ENCODE measurements at regions not wholly inside any gene's neighbourhood (a gene's known extent, or its start where the extent isn't known, plus 50 kb on each side); places are given as distances from the start of the nearest gene placed in this dataset.

DNA sequence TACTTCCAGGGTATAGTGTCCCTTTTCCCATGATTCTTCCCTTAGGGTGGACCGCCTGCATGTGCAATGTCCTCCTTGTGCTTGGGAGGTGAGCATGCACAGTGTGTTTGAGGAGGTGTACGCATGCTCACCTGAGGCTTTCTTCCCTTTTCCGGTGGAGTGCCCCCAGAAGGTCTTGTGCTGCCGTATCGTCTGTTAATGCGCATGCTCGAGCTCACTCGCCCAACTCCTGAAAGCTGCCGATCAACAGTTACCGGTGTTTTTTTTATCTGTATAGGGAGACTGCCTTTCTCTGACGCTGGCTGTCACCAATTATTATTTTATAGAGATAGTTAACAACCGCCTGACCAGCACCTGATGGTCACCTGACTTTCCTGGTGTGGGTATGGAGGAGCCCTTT lies 458.8 kb upstream of the MEX3C start:
- no peak for TF ChIP-seq CTCF (IDR thresholded peaks at IDR 0.05; ENCODE audit: borderline replicate concordance, insufficient read depth, low read depth, low read length)
- H3K4me3 ChIP-seq (ENCODE audit: low read depth, low read length): no peak overlapping the region

DNA sequence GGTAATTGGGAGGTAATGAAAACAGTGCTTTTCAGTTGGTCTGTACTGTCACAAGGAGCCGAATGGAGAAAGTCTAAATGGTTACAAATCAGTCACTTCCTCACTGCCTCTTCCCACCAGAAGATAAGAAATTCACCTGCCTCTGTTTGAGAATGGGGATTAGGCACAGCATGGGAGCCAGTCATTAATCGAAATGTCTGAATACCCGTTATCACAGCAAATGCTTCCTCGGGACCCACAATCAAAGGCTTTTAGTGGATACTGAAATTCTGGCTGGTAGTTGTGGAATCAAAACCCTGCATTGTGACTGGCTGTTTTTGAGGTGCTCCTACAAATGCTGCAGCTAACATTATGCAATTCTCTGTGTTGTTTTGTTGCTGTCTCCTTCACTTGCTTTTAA lies 461.0 kb upstream of the MEX3C start:
- no peak for TF ChIP-seq CTCF (IDR thresholded peaks at IDR 0.05; ENCODE audit: borderline replicate concordance, insufficient read depth, low read depth, low read length)
- no peak overlapping the region for H3K4me3 ChIP-seq (ENCODE audit: low read depth, low read length)

GRCh38 chr18:51659781-51660180 lies 462.3 kb upstream of the MEX3C start:
- no peak for TF ChIP-seq CTCF (IDR thresholded peaks at IDR 0.05; ENCODE audit: borderline replicate concordance, insufficient read depth, low read depth, low read length)
- no peak overlapping the region for H3K4me3 ChIP-seq (ENCODE audit: low read depth, low read length)

- TF ChIP-seq CTCF (IDR thresholded peaks at IDR 0.05; ENCODE audit: borderline replicate concordance, insufficient read depth, low read depth, low read length): no peak
- no peak overlapping the region for H3K4me3 ChIP-seq (ENCODE audit: low read depth, low read length)
These were observed 462.8 kb upstream of the MEX3C start for GRCh38 chr18:51660188-51660715.

DNA sequence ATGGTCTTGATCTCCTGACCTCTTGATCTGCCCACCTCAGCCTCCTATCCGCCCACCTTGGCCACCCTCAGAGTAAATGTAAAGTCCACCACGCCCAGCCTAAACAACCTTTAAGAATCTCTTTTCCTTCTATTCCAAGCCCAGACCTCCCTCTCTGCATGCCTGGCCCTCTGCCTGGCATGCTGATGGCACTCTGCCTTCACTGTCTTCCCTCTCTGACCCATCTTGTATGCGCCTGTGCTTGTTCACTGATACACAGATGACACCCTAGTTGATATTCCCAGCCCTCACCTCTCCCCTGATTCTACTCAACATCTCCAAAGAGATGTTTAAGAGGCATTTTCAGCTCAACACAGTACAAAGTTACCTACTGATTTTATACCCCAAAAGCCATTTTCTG lies 466.8 kb upstream of the MEX3C start:
- TF ChIP-seq CTCF (IDR thresholded peaks at IDR 0.05; ENCODE audit: borderline replicate concordance, insufficient read depth, low read depth, low read length): no peak
- H3K4me3 ChIP-seq (ENCODE audit: low read depth, low read length): no peak overlapping the region

DNA sequence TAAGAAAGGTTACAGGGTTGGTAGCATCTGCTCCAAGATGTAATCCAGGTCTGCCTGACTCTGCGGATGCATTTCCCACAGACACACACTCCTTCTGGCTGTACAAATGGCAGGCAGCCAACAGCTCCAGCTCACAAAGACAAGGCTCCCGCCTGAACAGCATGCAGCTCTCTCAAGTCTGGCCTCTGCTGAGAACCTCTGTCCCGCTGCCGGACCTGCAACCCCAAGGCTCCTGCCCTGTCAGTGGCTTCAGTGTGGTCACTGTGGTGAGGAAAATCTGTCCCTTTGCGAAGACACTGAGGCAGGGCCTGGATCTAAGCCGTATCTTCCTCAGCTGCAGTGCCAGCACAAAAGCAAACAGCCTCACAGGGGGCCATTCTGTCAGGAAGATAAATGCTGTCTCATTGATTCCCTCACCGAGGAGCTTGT lies 469.3 kb upstream of the MEX3C start:
- H3K4me3 ChIP-seq (ENCODE audit: low read depth, low read length): no peak overlapping the region
- no peak for TF ChIP-seq CTCF (IDR thresholded peaks at IDR 0.05; ENCODE audit: borderline replicate concordance, insufficient read depth, low read depth, low read length)

DNA sequence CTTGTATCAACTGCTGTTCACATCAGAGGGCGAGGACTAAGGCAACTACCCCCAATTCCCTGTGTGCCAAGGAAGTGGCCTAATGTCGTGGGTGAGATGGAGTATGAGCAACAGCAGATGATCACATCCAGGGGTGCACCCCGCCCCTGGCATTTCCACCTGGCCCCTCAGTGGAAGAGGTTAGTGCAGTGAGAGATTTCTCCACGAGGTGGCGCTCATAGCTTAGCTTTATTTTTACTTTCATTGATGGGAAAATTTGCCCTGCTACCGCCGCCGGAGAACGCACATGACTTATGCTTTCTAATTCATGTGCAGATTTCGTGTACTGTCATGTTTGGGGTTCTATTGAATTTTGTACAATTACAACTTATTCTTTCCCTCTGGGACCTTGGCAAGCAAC lies 470.6 kb upstream of the MEX3C start:
- TF ChIP-seq CTCF (IDR thresholded peaks at IDR 0.05; ENCODE audit: borderline replicate concordance, insufficient read depth, low read depth, low read length): peak; percentile 62
- no peak overlapping the region for H3K4me3 ChIP-seq (ENCODE audit: low read depth, low read length)
